Right lobe of liver (tissue), 6 donors: ENCODE measurements at regions not wholly inside any gene's neighbourhood (a gene's known extent, or its start where the extent isn't known, plus 50 kb on each side); places are given as distances from the start of the nearest gene placed in this dataset.

Experiments
- ATAC-seq, 4 donors: fragments of 200-7000 bp; cut with Tn5 transposase; one replicate each; pipeline ENCODE4 v1.9.1; 2020; ENCODE audit warnings: mild to moderate bottlenecking in 4 of 4, moderate library complexity in 4 of 4
- DNase-seq, 3 donors: peaks; one replicate each; pipeline ENCODE4 v3.0.0-alpha.2; 2020
- H3K27ac ChIP-seq, 3 donors: fragments of 200-600 bp; one replicate each; pipeline ENCODE4 v1.8.0; 2022
- H3K27me3 ChIP-seq, 2 donors: fragments of 200-600 bp; one replicate each; pipeline ENCODE4 v1.8.0; 2022
- H3K36me3 ChIP-seq, 4 donors: fragments of 200-600 bp; sonication (generic) in 1 of 4; one replicate each; pipeline versions ENCODE4 v1.5.1 to v1.8.0; 2017 to 2022; ENCODE audit warnings: control low read depth in 1 of 4
- H3K4me1 ChIP-seq, 4 donors: fragments of 200-600 bp; sonication (generic) in 1 of 4; one replicate each; pipeline versions ENCODE4 v1.5.1 to v1.8.0; 2017 to 2022; ENCODE audit warnings: control low read depth in 1 of 4
- H3K4me3 ChIP-seq, 3 donors: fragments of 200-600 bp; one replicate each; pipeline ENCODE4 v1.8.0; 2022
- H3K9me3 ChIP-seq, 4 donors: fragments of 200-600 bp; sonication (generic) in 1 of 4; one replicate each; pipeline versions ENCODE4 v1.5.1 to v1.8.0; 2017 to 2022; ENCODE audit warnings: control low read depth in 1 of 4
- POLR2A ChIP-seq: fragments of 450-650 bp; IDR thresholded peaks from one replicate; pipeline ENCODE4 v1.6.1; 2017; ENCODE audit warnings: antibody characterized with exemption, mild to moderate bottlenecking
- WGBS: methylation state at CpG from one replicate; pipeline ENCODE4 v1.1.6; 2018; ENCODE audit warnings: low coverage, low lambda C conversion rate; ENCODE audit not compliant: insufficient coverage; ENCODE audit errors: missing lambda C conversion rate; 5-methylcytosine and 5-hydroxymethylcytosine counted together
- intact Hi-C, 2 donors: fragments of 100-400 bp; cut with DNase I; formaldehyde crosslinking; loops; one replicate each; pipeline versions ENCODE4 v1.11.2 to v1.14.1; 2022
- TF ChIP-seq, protein P1 (sequence below), 4 donors: fragments of 200-600 bp in 3 of 4; fragments of 450-650 bp in 1 of 4; IDR thresholded peaks; one replicate each; pipeline versions ENCODE4 v1.5.1 to v1.8.0; 2016 to 2022; ENCODE audit warnings: antibody characterized with exemption in 4 of 4, mild to moderate bottlenecking in 2 of 4
- donor health status: DM: no; HTN: yes; CAD: no.
- donor health status: DM: no; HTN: no; CAD: no.
- donor health status: DM: no; HTN: no; CAD: no.
- donor health status: DM: no; HTN: yes; CAD: no.
- donor health status: DM: no; HTN: yes; CAD: no.

DNA sequence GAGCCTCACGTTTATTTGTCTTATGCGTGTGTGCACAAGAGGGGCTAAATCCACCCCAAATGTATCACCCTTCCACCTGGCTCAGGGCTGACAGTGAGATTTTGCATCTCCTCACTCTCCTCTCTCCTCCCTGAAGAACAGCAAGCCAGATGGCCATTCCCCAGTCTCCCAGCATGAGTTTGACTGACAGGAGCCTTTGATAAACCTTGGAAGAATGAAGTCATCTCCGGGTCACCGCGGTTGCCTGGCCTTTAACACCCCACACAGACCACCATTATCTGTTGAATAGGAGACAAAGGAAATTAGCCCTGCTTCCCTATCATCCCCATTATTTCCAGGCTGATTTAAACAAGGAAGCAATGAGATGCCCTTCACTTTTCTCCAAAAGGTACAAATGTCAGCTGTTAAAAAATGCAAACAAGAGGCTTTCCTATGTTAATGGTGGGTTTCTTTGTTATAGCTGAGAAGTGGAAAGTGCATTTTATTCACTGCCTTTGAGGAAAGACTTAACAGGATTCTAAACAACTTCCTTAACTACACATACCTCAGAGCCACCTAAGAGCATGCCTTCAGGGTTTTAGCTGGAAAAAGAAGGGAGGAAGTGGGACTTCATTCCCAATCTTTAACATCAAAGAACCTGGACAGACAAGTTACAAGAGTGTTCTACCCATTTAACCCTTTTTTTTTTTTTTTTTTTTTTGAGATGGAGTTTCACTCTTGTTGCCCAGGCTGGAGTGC, 524.8 kb upstream of the ID4 start:
- no peaks in the 10 kb centered on the region for H3K27me3 ChIP-seq
- 13% methylated on average over 5 of the region's 5 CpGs for WGBS
- no peaks in the 10 kb centered on the region for H3K36me3 ChIP-seq
- intact Hi-C loops = no loop called here
- TF ChIP-seq POLR2A = no peak
- TF ChIP-seq, protein P1, sequence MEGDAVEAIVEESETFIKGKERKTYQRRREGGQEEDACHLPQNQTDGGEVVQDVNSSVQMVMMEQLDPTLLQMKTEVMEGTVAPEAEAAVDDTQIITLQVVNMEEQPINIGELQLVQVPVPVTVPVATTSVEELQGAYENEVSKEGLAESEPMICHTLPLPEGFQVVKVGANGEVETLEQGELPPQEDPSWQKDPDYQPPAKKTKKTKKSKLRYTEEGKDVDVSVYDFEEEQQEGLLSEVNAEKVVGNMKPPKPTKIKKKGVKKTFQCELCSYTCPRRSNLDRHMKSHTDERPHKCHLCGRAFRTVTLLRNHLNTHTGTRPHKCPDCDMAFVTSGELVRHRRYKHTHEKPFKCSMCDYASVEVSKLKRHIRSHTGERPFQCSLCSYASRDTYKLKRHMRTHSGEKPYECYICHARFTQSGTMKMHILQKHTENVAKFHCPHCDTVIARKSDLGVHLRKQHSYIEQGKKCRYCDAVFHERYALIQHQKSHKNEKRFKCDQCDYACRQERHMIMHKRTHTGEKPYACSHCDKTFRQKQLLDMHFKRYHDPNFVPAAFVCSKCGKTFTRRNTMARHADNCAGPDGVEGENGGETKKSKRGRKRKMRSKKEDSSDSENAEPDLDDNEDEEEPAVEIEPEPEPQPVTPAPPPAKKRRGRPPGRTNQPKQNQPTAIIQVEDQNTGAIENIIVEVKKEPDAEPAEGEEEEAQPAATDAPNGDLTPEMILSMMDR (IDR thresholded peaks at IDR 0.05) = no peak
- ATAC-seq (no peak), DNase-seq (no peak)
- no peaks in the 10 kb centered on the region for H3K4me1 ChIP-seq
- H3K9me3 ChIP-seq = no peaks in the 10 kb centered on the region
- H3K27ac ChIP-seq = no peak overlapping the region
- no peak overlapping the region for H3K4me3 ChIP-seq

GRCh38 chr6:19317431-19317986, 519.7 kb upstream of the ID4 start:
- DNase-seq = no peak

GRCh38 chr6:19319005-19319404, 518.2 kb upstream of the ID4 start:
- H3K4me3 ChIP-seq = no peak overlapping the region
- TF ChIP-seq, protein P1 (IDR thresholded peaks at IDR 0.05) = no peak
- TF ChIP-seq POLR2A = no peak
- ATAC-seq (no peak), DNase-seq (no peak)
- no peaks in the 10 kb centered on the region for H3K27me3 ChIP-seq
- 42% methylated on average over 1 of the region's 1 CpG for WGBS
- no peaks in the 10 kb centered on the region for H3K4me1 ChIP-seq
- H3K9me3 ChIP-seq = no peaks in the 10 kb centered on the region
- intact Hi-C loops = no loop called here
- no peaks in the 10 kb centered on the region for H3K36me3 ChIP-seq
- no peak overlapping the region for H3K27ac ChIP-seq

More at GRCh38 chr6:19317431-19317986, 519.7 kb upstream of the ID4 start:
- 35% methylated on average over 3 of the region's 3 CpGs for WGBS
- H3K27ac ChIP-seq = no peak overlapping the region
- no peaks in the 10 kb centered on the region for H3K9me3 ChIP-seq
- H3K4me3 ChIP-seq = no peak overlapping the region
- no peaks in the 10 kb centered on the region for H3K4me1 ChIP-seq
- H3K36me3 ChIP-seq = no peaks in the 10 kb centered on the region
- TF ChIP-seq POLR2A = no peak
- TF ChIP-seq, protein P1 (IDR thresholded peaks at IDR 0.05) = no peak
- no peaks in the 10 kb centered on the region for H3K27me3 ChIP-seq
- no peak for ATAC-seq
- intact Hi-C loops = no loop called here

GRCh38 chr6:19320111-19320581, 517.0 kb upstream of the ID4 start:
- no peaks in the 10 kb centered on the region for H3K4me1 ChIP-seq
- H3K4me3 ChIP-seq = no peak overlapping the region
- H3K27ac ChIP-seq = no peak overlapping the region
- H3K36me3 ChIP-seq = no peaks in the 10 kb centered on the region
- ATAC-seq = no peak
- H3K27me3 ChIP-seq = no peaks in the 10 kb centered on the region
- 22% methylated on average over 2 of the region's 3 CpGs for WGBS
- H3K9me3 ChIP-seq = no peaks in the 10 kb centered on the region
- intact Hi-C loops = no loop called here
- DNase-seq = no peak
- TF ChIP-seq, protein P1 (IDR thresholded peaks at IDR 0.05) = no peak
- TF ChIP-seq POLR2A = no peak
